DOHH2 (cell line): ENCODE measurements at regions not wholly inside any gene's neighbourhood (a gene's known extent, or its start where the extent isn't known, plus 50 kb on each side); places are given as distances from the start of the nearest gene placed in this dataset.

ENCODE experiments used
- H3F3A ChIP-seq: fragments of 200-600 bp; sonication (generic), shearing (Covaris generic); 2 replicates; pipeline ENCODE4 v1.6.0; 2016; ENCODE audit warnings: antibody characterized with exemption, mild to moderate bottlenecking; ENCODE audit not compliant: control insufficient read depth, insufficient read depth
- H3K27ac ChIP-seq: fragments of 200-600 bp; sonication (generic); 2 replicates; pipeline ENCODE4 v1.5.1; 2014; ENCODE audit warnings: low read depth, mild to moderate bottlenecking, low read length, moderate library complexity
- H3K27me3 ChIP-seq: fragments of 200-600 bp; sonication (generic); 2 replicates; pipeline ENCODE4 v1.6.1; 2014; ENCODE audit warnings: mild to moderate bottlenecking, low read length, mixed read lengths; ENCODE audit not compliant: control insufficient read depth
- H3K36me3 ChIP-seq: fragments of 200-600 bp; sonication (generic); 2 replicates; pipeline ENCODE4 v1.6.1; 2014; ENCODE audit warnings: mild to moderate bottlenecking, low read length, moderate library complexity, mixed read lengths; ENCODE audit not compliant: control insufficient read depth
- H3K4me1 ChIP-seq: fragments of 200-600 bp; sonication (generic); 2 replicates; pipeline ENCODE4 v1.6.1; 2014; ENCODE audit warnings: mild to moderate bottlenecking, low read length, mixed read lengths; ENCODE audit not compliant: control insufficient read depth
- H3K4me2 ChIP-seq: fragments of 200-600 bp; sonication (generic); 2 replicates; pipeline ENCODE4 v1.6.0; 2014; ENCODE audit warnings: mild to moderate bottlenecking, low read length, moderate library complexity
- H3K4me3 ChIP-seq: fragments of 200-600 bp; sonication (generic); 2 replicates; pipeline ENCODE4 v1.5.1; 2014; ENCODE audit warnings: mild to moderate bottlenecking, low read length, mixed read lengths
- H3K79me2 ChIP-seq: fragments of 200-600 bp; sonication (generic); 2 replicates; pipeline ENCODE4 v1.6.1; 2014; ENCODE audit warnings: mild to moderate bottlenecking, low read length, mixed read lengths; ENCODE audit not compliant: control insufficient read depth
- H3K9me2 ChIP-seq: fragments of 200-600 bp; sonication (generic); replicated peaks from 2 replicates; pipeline ENCODE4 v1.6.1; 2014; ENCODE audit warnings: mild to moderate bottlenecking, low read length, mixed read lengths; ENCODE audit not compliant: control insufficient read depth
- H3K9me3 ChIP-seq: fragments of 200-600 bp; sonication (generic); 2 replicates; pipeline ENCODE4 v1.6.1; 2014; ENCODE audit warnings: antibody characterized with exemption, low read length, mixed read lengths; ENCODE audit not compliant: control insufficient read depth, insufficient read depth
- H4K20me1 ChIP-seq: fragments of 200-600 bp; sonication (generic); 2 replicates; pipeline ENCODE4 v1.6.0; 2014; ENCODE audit warnings: low read depth, mild to moderate bottlenecking, antibody characterized with exemption, low read length, moderate library complexity; ENCODE audit not compliant: control insufficient read depth, insufficient read depth
- EZH2phosphoT487 ChIP-seq: fragments of 200-600 bp; sonication (generic); IDR thresholded peaks from 2 replicates; pipeline ENCODE4 v1.6.1; 2017; ENCODE audit warnings: borderline replicate concordance, mild to moderate bottlenecking, antibody characterized with exemption, low read length, moderate library complexity, mixed read lengths
- TF ChIP-seq, protein P1 (sequence below): fragments of 200-600 bp; sonication (generic); IDR thresholded peaks from one replicate; pipeline ENCODE4 v1.5.1; 2014; ENCODE audit warnings: antibody characterized with exemption, mild to moderate bottlenecking, low read depth, low read length; ENCODE audit not compliant: poor library complexity, severe bottlenecking

DNA sequence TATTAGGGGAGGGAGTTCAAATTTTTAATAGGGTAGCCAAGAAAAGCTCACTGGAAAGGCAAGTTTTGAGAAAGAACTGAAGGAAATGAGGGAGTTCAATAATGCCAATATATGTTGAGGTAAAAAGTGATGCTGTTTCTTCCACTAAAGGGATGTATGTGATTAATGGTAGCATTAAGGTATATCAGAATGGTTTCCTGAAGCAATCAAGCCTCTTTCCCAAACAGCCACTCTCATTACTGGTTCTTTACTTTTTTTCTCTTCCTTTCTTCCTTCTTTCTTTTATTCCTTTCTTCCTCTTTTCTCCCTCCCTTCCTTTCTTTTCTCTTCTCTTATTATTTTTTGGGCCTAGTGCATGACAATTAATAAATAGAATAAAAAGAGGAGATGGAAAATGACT, 433.5 kb downstream of the SATB2 start:
- H3F3A ChIP-seq, result no peaks in the 10 kb centered on the region
- H3K4me1 ChIP-seq, result no peaks in the 10 kb centered on the region
- no peaks in the 10 kb centered on the region for H3K27me3 ChIP-seq
- H3K9me3 ChIP-seq, result no peaks in the 10 kb centered on the region
- no peaks in the 10 kb centered on the region for H3K79me2 ChIP-seq
- no peaks in the 10 kb centered on the region for H4K20me1 ChIP-seq
- no peaks in the 10 kb centered on the region for H3K36me3 ChIP-seq
- no peak overlapping the region for H3K27ac ChIP-seq
- H3K9me2 ChIP-seq, result no peaks in the 10 kb centered on the region
- TF ChIP-seq, protein P1, sequence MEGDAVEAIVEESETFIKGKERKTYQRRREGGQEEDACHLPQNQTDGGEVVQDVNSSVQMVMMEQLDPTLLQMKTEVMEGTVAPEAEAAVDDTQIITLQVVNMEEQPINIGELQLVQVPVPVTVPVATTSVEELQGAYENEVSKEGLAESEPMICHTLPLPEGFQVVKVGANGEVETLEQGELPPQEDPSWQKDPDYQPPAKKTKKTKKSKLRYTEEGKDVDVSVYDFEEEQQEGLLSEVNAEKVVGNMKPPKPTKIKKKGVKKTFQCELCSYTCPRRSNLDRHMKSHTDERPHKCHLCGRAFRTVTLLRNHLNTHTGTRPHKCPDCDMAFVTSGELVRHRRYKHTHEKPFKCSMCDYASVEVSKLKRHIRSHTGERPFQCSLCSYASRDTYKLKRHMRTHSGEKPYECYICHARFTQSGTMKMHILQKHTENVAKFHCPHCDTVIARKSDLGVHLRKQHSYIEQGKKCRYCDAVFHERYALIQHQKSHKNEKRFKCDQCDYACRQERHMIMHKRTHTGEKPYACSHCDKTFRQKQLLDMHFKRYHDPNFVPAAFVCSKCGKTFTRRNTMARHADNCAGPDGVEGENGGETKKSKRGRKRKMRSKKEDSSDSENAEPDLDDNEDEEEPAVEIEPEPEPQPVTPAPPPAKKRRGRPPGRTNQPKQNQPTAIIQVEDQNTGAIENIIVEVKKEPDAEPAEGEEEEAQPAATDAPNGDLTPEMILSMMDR, result no peak
- TF ChIP-seq EZH2phosphoT487, result no peak
- no peak overlapping the region for H3K4me2 ChIP-seq
- H3K4me3 ChIP-seq, result no peak overlapping the region

DNA sequence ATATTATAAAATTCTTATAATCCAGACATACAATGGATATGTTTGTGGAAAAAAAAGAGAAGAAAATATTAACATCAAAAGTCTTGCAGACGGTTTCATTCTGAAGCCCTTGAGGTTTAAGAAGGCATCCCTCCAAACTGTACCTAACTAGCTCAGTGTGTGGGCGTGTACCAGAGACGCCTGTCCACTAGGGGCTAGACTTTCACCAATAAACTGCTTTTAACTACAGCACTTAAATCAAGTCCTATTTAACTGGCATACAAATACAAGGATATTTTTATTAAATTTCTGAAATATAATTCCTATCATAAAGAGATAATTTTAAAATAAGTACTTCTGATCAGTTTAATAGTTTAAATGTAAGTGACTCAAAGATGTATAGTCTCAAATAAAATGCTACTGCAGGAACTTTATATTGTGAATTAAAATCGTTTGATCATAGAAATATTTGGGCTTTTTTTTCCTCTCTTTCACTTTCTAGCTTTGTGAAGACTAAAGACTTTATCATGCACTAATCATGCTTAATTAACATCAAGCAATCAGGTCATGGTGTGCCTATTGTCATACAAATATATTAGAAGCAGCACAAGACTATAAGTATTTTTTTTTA, 437.7 kb downstream of the SATB2 start:
- no peaks in the 10 kb centered on the region for H3K79me2 ChIP-seq
- H3K4me2 ChIP-seq, result no peak overlapping the region
- H4K20me1 ChIP-seq, result no peaks in the 10 kb centered on the region

DNA sequence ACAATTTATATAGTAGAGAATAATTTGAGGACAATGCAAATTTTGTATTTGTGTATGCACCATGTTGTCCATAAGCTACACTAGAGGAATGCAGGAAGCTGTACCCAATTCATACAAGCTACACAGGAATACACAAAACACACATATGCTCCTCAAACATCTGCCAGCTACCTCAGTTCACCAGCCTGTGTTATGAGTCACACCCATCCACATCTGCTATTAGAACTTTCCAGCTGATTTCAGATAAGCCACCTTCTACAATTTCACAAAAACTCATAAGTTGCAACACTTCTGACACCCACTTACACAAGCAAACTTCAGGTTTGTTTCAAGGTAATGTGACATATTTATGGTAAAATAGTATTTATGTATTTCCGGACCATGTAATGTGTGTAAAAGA, 438.9 kb downstream of the SATB2 start:
- Histone ChIP-seq H3K27ac (no peak overlapping the region), H3K4me3 (no peak overlapping the region), H3K27me3 (no peaks in the 10 kb centered on the region), H3K79me2 (no peaks in the 10 kb centered on the region), H3K9me3 (no peaks in the 10 kb centered on the region), H3F3A (no peaks in the 10 kb centered on the region), H4K20me1 (no peaks in the 10 kb centered on the region), H3K9me2 (no peaks in the 10 kb centered on the region), H3K36me3 (no peaks in the 10 kb centered on the region), H3K4me2 (no peak overlapping the region), H3K4me1 (no peaks in the 10 kb centered on the region)
- TF ChIP-seq, protein P1, result no peak
- TF ChIP-seq EZH2phosphoT487, result no peak

More for the DNA sequence above, 437.7 kb downstream of the SATB2 start:
- no peaks in the 10 kb centered on the region for H3K27me3 ChIP-seq
- no peaks in the 10 kb centered on the region for H3K4me1 ChIP-seq
- no peaks in the 10 kb centered on the region for H3F3A ChIP-seq
- TF ChIP-seq EZH2phosphoT487, result no peak
- TF ChIP-seq, protein P1, result no peak
- no peak overlapping the region for H3K27ac ChIP-seq
- H3K9me2 ChIP-seq, result no peaks in the 10 kb centered on the region
- no peaks in the 10 kb centered on the region for H3K9me3 ChIP-seq
- no peaks in the 10 kb centered on the region for H3K36me3 ChIP-seq
- H3K4me3 ChIP-seq, result no peak overlapping the region
